ENCODE measurements at regions not wholly inside any gene's neighbourhood (a gene's known extent, or its start where the extent isn't known, plus 50 kb on each side); places are given as distances from the start of the nearest gene placed in this dataset.

DNA sequence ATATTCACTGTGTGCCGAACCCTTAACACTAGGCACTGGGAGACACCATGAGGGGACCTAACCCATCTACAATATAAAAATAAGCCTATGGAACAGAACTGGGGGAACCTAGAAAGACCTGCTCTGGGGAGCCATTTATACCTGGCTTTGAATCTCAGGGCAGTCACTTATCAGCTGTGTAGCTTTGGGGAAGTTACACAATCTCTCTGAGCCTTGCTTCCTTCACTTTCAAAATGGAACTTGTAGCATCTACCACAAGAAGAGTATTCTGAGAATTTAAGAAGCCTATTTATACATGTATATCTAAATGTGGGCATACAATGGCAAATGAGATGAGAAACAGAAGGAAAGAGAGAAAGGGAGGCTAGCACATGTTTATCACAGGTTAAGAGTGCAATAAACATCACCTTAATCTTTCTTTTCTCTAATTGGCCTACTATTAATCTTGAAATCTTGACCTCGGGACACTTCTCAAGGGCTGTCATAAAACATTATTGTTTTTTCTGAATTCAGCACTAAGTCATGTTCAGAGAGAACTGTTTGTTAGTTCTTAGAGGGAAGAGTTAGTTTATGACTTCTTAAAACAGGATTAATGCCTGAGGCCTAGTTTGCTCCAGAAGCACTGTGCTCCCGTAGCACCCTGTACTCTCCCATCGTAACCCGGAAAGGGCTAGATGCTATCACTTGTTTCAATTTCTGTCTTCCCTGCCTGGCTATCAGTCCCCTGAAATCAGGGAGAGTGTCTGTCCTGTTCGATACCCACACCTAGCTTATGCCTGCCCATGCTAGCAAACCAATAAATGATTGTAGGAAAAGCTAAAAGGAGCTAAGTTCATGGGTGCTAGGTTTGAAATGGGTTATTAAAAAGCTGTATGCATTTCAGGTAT lies 606.4 kb upstream of the CLINT1 start:
- H3K27me3 ChIP-seq (ENCODE audit: control insufficient read depth, insufficient read depth, low read length): no peaks in the 10 kb centered on the region

DNA sequence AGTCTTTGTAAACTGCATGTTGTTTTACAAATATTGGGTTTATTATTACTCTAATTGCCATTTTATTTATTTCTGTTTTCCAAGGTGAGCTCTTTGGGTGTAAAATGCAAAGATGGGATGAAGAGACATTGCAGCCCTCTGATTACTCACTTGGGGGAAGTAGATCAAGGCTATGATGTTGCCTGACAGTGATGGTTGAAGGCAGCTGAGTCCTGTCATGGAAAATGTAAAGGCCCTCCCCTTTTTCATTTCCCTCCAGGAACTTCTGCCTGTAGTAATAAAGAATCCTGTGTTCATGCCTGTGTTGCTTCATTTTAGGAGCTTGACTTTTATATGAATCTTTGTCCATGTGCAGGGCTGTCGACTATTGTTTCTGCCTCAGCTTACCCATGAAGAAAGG lies 605.4 kb upstream of the CLINT1 start:
- Histone ChIP-seq H3K27me3 (ENCODE audit: control insufficient read depth, insufficient read depth, low read length) (no peaks in the 10 kb centered on the region), H3K9ac (ENCODE audit: low read length) (no peak overlapping the region), H3K36me3 (ENCODE audit: control insufficient read depth, insufficient read depth, low read length) (no peaks in the 10 kb centered on the region), H3K4me1 (ENCODE audit: control insufficient read depth, insufficient read depth, low read length) (no peaks in the 10 kb centered on the region), H3K9me3 (ENCODE audit: control insufficient read depth, low read length) (no peaks in the 10 kb centered on the region), H3K4me3 (ENCODE audit: low read length) (no peak overlapping the region)

More for the DNA sequence above, 606.4 kb upstream of the CLINT1 start:
- Histone ChIP-seq H3K36me3 (ENCODE audit: control insufficient read depth, insufficient read depth, low read length) (no peaks in the 10 kb centered on the region), H3K9me3 (ENCODE audit: control insufficient read depth, low read length) (no peaks in the 10 kb centered on the region), H3K4me3 (ENCODE audit: low read length) (no peak overlapping the region), H3K9ac (ENCODE audit: low read length) (no peak overlapping the region), H3K4me1 (ENCODE audit: control insufficient read depth, insufficient read depth, low read length) (no peaks in the 10 kb centered on the region)

DNA sequence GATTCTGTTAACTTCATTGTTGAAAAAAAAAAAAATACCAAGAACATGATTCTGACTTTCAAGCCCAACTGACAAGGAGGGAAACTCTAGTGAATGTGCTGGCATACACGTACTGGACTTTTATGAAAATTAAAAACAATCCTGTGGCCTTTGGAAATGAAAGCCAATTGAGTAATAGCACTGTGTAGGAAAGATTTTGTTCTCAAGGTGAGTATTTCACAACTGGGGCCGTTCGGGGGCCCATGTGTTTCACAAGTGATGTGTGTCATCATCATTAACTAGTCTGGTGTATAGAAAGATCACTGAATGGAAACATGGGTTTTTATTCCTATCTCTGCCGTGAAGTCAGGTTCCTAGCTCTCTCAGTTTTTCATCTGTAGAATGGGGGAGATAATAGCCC lies 605.0 kb upstream of the CLINT1 start:
- no peaks in the 10 kb centered on the region for H3K36me3 ChIP-seq (ENCODE audit: control insufficient read depth, insufficient read depth, low read length)
- no peak overlapping the region for H3K4me3 ChIP-seq (ENCODE audit: low read length)
- H3K9ac ChIP-seq (ENCODE audit: low read length): no peak overlapping the region
- no peaks in the 10 kb centered on the region for H3K9me3 ChIP-seq (ENCODE audit: control insufficient read depth, low read length)
- no peaks in the 10 kb centered on the region for H3K27me3 ChIP-seq (ENCODE audit: control insufficient read depth, insufficient read depth, low read length)
- no peaks in the 10 kb centered on the region for H3K4me1 ChIP-seq (ENCODE audit: control insufficient read depth, insufficient read depth, low read length)

DNA sequence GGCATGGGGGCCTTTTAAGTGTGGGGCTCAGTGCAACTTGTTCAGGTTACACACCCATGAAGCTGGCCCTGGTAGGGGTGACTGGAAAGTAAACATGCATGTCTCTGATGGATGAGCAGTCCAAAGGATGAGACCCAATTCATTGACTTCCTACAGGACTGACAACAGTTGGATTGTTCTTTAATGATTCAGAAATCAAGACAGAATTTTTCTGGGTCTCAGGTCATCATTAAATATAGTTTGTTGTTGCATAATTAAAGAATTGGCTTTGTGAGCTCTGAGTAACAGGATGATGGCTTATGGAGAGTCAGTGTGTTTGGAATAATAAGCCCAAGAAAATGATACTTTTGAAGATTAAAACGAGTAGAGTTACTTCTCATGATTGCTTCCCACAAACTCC lies 604.2 kb upstream of the CLINT1 start:
- H3K9ac ChIP-seq (ENCODE audit: low read length): no peak overlapping the region
- H3K27me3 ChIP-seq (ENCODE audit: control insufficient read depth, insufficient read depth, low read length): no peaks in the 10 kb centered on the region
- no peaks in the 10 kb centered on the region for H3K4me1 ChIP-seq (ENCODE audit: control insufficient read depth, insufficient read depth, low read length)
- H3K9me3 ChIP-seq (ENCODE audit: control insufficient read depth, low read length): no peaks in the 10 kb centered on the region
- no peak overlapping the region for H3K4me3 ChIP-seq (ENCODE audit: low read length)
- H3K36me3 ChIP-seq (ENCODE audit: control insufficient read depth, insufficient read depth, low read length): no peaks in the 10 kb centered on the region

DNA sequence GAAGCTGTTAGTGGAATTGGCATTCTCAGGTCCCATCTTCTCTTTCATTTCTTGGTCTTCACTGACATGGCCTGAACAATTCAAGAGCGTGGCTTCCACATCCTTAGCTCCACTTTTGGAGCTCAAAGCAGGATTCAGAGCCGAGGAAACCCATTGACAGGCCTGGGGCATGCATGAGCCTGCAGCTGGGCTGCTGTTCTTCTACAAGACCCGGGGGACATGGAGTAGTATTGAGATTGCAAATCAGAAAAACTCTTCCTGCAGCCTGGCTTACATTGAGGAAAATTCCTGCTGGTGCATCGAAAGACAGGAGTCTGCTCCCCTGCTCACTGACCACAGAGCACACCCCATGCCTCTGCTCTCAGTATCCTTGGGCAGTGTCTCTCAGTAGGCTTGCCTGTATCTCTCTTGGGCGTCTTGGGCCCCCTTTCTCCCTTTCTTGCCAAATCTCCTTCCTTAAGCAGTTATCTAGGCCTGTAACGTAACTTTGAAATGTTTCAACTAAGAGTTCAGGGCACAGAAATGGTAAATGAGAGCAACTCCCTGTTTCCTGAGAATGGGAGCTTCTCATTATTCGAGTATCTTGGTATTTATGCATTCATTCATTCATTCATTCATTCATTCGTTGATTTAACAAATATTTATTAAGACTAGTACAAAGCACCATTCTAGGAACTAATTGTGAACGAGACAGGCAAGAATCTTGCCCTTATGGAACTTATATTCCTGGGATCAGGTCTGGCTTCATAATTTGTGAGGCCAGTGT lies 603.6 kb upstream of the CLINT1 start:
- H3K9me3 ChIP-seq (ENCODE audit: control insufficient read depth, low read length): no peaks in the 10 kb centered on the region
- no peak overlapping the region for H3K9ac ChIP-seq (ENCODE audit: low read length)
- H3K4me3 ChIP-seq (ENCODE audit: low read length): no peak overlapping the region
- no peaks in the 10 kb centered on the region for H3K4me1 ChIP-seq (ENCODE audit: control insufficient read depth, insufficient read depth, low read length)
- no peaks in the 10 kb centered on the region for H3K36me3 ChIP-seq (ENCODE audit: control insufficient read depth, insufficient read depth, low read length)
- H3K27me3 ChIP-seq (ENCODE audit: control insufficient read depth, insufficient read depth, low read length): no peaks in the 10 kb centered on the region

DNA sequence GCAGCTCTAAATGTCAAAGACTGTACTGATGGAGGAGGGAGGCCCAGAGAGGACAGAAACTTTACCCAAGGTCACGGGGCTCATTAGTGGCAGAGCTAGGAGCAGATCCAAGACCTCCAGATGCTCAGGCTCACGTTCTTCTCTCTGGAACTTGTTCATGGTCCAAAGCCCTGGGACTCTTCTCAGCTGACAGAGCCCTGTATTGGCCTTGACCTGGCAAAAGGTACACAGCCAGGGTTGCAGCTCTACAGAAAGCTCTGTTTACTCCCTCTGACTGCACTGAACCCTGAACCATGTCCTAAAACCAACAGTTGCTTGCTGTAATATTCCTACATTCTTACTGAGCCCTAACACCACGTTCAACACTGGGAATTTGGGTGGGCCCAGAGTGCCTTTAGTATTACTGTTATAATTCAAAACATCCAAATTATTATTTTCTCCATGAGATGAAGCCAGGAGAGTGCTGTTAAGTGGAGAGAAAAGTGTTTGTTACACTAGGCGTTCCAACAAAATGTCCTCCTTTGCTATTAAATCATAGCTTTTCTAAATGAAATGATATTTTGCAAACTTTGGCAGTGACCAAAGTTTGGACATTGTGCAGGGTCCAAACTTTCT lies 602.4 kb upstream of the CLINT1 start:
- H3K27me3 ChIP-seq (ENCODE audit: control insufficient read depth, insufficient read depth, low read length): no peaks in the 10 kb centered on the region
- H3K4me1 ChIP-seq (ENCODE audit: control insufficient read depth, insufficient read depth, low read length): no peaks in the 10 kb centered on the region
- H3K4me3 ChIP-seq (ENCODE audit: low read length): no peak overlapping the region
- no peaks in the 10 kb centered on the region for H3K36me3 ChIP-seq (ENCODE audit: control insufficient read depth, insufficient read depth, low read length)
- H3K9ac ChIP-seq (ENCODE audit: low read length): no peak overlapping the region
- H3K9me3 ChIP-seq (ENCODE audit: control insufficient read depth, low read length): no peaks in the 10 kb centered on the region

- Histone ChIP-seq H3K36me3 (ENCODE audit: control insufficient read depth, insufficient read depth, low read length) (no peaks in the 10 kb centered on the region), H3K9me3 (ENCODE audit: control insufficient read depth, low read length) (no peaks in the 10 kb centered on the region), H3K4me1 (ENCODE audit: control insufficient read depth, insufficient read depth, low read length) (no peaks in the 10 kb centered on the region), H3K9ac (ENCODE audit: low read length) (no peak overlapping the region), H3K4me3 (ENCODE audit: low read length) (no peak overlapping the region), H3K27me3 (ENCODE audit: control insufficient read depth, insufficient read depth, low read length) (no peaks in the 10 kb centered on the region)
Observed at GRCh38 chr5:158458086-158458485, 599.1 kb upstream of the CLINT1 start.

DNA sequence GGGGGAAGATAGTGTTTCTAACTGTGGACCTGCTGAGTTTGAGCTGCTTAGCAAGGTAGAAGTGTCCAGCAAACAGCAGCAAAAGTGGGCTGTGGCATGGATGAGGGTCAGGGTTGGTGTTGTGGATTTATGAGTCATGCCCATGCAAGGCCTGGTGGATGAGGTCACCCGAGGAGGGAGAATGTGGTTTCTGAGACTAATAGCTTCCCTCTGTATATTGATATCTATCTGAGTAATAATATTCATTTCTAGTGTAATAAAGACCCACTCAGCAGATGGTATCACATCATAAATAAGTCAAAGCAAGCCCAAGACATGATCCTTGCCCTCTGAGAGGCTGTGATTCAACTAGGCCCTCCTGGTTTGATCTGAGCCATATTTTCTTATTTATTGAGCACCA lies 597.8 kb upstream of the CLINT1 start:
- Histone ChIP-seq H3K27me3 (ENCODE audit: control insufficient read depth, insufficient read depth, low read length) (no peaks in the 10 kb centered on the region), H3K4me1 (ENCODE audit: control insufficient read depth, insufficient read depth, low read length) (no peaks in the 10 kb centered on the region), H3K9me3 (ENCODE audit: control insufficient read depth, low read length) (no peaks in the 10 kb centered on the region), H3K4me3 (ENCODE audit: low read length) (no peak overlapping the region), H3K36me3 (ENCODE audit: control insufficient read depth, insufficient read depth, low read length) (no peaks in the 10 kb centered on the region), H3K9ac (ENCODE audit: low read length) (no peak overlapping the region)

- H3K9ac ChIP-seq (ENCODE audit: low read length): no peak overlapping the region
- H3K4me1 ChIP-seq (ENCODE audit: control insufficient read depth, insufficient read depth, low read length): no peaks in the 10 kb centered on the region
Observed at GRCh38 chr5:158456241-158456640, 597.3 kb upstream of the CLINT1 start.

GRCh38 chr5:158451993-158452672 lies 593.2 kb upstream of the CLINT1 start:
- H3K4me3 ChIP-seq (ENCODE audit: low read length): no peak overlapping the region
- no peaks in the 10 kb centered on the region for H3K27me3 ChIP-seq (ENCODE audit: control insufficient read depth, insufficient read depth, low read length)
- no peaks in the 10 kb centered on the region for H3K4me1 ChIP-seq (ENCODE audit: control insufficient read depth, insufficient read depth, low read length)
- H3K9ac ChIP-seq (ENCODE audit: low read length): no peak overlapping the region
- no peaks in the 10 kb centered on the region for H3K9me3 ChIP-seq (ENCODE audit: control insufficient read depth, low read length)
- H3K36me3 ChIP-seq (ENCODE audit: control insufficient read depth, insufficient read depth, low read length): no peaks in the 10 kb centered on the region

More at GRCh38 chr5:158456241-158456640, 597.3 kb upstream of the CLINT1 start:
- no peaks in the 10 kb centered on the region for H3K9me3 ChIP-seq (ENCODE audit: control insufficient read depth, low read length)
- H3K27me3 ChIP-seq (ENCODE audit: control insufficient read depth, insufficient read depth, low read length): no peaks in the 10 kb centered on the region
- no peak overlapping the region for H3K4me3 ChIP-seq (ENCODE audit: low read length)
- no peaks in the 10 kb centered on the region for H3K36me3 ChIP-seq (ENCODE audit: control insufficient read depth, insufficient read depth, low read length)

DNA sequence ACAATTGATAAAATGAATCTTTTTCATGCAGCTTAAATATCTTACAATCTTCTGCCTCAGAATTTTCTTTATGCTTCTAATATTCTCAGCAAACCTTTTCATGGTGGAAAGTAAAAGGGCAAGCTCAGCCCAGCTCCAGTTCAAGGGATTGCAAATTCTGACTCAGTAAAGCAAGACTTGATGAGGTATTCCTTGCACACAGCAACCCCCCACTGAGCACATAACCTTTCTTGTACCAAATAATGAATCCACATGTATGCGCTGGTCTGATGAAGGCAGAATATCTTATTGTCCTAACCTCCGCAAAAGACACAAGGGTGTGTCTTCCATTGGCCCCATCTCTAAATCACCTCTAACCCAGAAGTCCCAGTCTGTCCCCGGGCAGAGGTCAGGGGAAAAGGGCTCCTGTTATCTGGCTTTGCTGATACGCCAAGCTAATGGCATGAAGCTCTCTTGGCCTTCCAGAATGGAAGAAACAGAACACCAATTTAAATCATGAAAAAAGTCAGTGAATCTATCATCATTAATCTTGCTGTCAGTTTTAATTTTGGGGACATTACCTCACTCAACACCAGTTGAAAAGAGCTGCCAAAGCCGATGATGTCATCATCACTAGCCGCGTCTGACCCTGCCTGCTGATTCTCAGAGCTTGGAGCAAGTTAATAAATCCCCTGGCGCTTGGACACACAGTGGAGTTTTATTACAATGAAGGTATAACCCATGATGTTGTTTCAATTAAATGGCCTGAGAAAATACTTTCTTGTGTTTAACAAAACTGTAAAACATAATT lies 592.5 kb upstream of the CLINT1 start:
- no peaks in the 10 kb centered on the region for H3K4me1 ChIP-seq (ENCODE audit: control insufficient read depth, insufficient read depth, low read length)
- H3K36me3 ChIP-seq (ENCODE audit: control insufficient read depth, insufficient read depth, low read length): no peaks in the 10 kb centered on the region
- no peak overlapping the region for H3K4me3 ChIP-seq (ENCODE audit: low read length)
- no peaks in the 10 kb centered on the region for H3K27me3 ChIP-seq (ENCODE audit: control insufficient read depth, insufficient read depth, low read length)
- H3K9ac ChIP-seq (ENCODE audit: low read length): no peak overlapping the region
- H3K9me3 ChIP-seq (ENCODE audit: control insufficient read depth, low read length): no peaks in the 10 kb centered on the region
